ENCODE measurements at regions not wholly inside any gene's neighbourhood (a gene's known extent, or its start where the extent isn't known, plus 50 kb on each side); places are given as distances from the start of the nearest gene placed in this dataset.

GRCh38 chr12:25825446-25825845 is 133.0 kb upstream of the RASSF8 start:
- no peaks in the 10 kb centered on the region for H3K9me3 Mint-ChIP-seq
- H3K27me3 Mint-ChIP-seq (ENCODE audit: low read depth, poor library complexity) = peaks cover 3% of the 10 kb centered on the region
- no peaks in the 10 kb centered on the region for H3K36me3 Mint-ChIP-seq (ENCODE audit: low read depth)
- TF ChIP-seq CTCF (IDR thresholded peaks at IDR 0.05) = no peak
- no peak for DNase-seq
- H3K27ac Mint-ChIP-seq = no peak overlapping the region
- peaks cover 13% of the 10 kb centered on the region for H3K4me1 Mint-ChIP-seq
- no peak overlapping the region for H3K4me3 Mint-ChIP-seq

GRCh38 chr12:25827141-25827540 is 131.3 kb upstream of the RASSF8 start:
- H3K4me1 Mint-ChIP-seq = peaks cover 14% of the 10 kb centered on the region
- H3K4me3 Mint-ChIP-seq = no peak overlapping the region
- DNase-seq = no peak
- no peak for TF ChIP-seq CTCF (IDR thresholded peaks at IDR 0.05)
- no peaks in the 10 kb centered on the region for H3K9me3 Mint-ChIP-seq
- no peaks in the 10 kb centered on the region for H3K36me3 Mint-ChIP-seq (ENCODE audit: low read depth)
- H3K27ac Mint-ChIP-seq = no peak overlapping the region
- H3K27me3 Mint-ChIP-seq (ENCODE audit: low read depth, poor library complexity) = no peaks in the 10 kb centered on the region

GRCh38 chr12:25827747-25828146 is 130.7 kb upstream of the RASSF8 start:
- Mint-ChIP-seq H3K9me3 (no peaks in the 10 kb centered on the region), H3K36me3 (ENCODE audit: low read depth) (no peaks in the 10 kb centered on the region), H3K4me3 (no peak overlapping the region), H3K27me3 (ENCODE audit: low read depth, poor library complexity) (no peaks in the 10 kb centered on the region), H3K27ac (no peak overlapping the region), H3K4me1 (peaks cover 14% of the 10 kb centered on the region)
- no peak for DNase-seq
- TF ChIP-seq CTCF (IDR thresholded peaks at IDR 0.05) = no peak

DNA sequence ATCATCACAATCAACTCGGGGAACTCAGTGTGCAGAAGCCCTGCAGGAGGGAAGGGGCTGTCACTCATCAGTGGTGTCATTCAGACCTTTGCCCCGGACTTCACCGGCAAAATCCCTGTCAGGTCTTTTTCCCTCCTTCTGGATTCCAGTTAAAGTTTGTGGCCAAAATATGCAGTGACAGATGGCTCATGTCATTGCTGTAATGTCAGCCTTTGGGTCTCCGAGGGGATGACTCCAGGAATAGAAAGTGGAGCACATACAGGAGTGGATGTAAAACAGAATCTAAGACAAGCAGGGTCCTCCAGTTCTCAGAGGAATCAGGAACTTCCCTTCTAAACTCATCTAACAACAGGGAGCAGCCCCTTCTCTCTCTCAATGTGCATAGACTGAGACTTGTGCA is 130.3 kb upstream of the RASSF8 start:
- peaks cover 14% of the 10 kb centered on the region for H3K4me1 Mint-ChIP-seq
- H3K9me3 Mint-ChIP-seq = no peaks in the 10 kb centered on the region
- no peak for DNase-seq
- H3K36me3 Mint-ChIP-seq (ENCODE audit: low read depth) = no peaks in the 10 kb centered on the region
- no peak overlapping the region for H3K4me3 Mint-ChIP-seq
- TF ChIP-seq CTCF (IDR thresholded peaks at IDR 0.05) = no peak
- H3K27ac Mint-ChIP-seq = no peak overlapping the region
- no peaks in the 10 kb centered on the region for H3K27me3 Mint-ChIP-seq (ENCODE audit: low read depth, poor library complexity)

DNA sequence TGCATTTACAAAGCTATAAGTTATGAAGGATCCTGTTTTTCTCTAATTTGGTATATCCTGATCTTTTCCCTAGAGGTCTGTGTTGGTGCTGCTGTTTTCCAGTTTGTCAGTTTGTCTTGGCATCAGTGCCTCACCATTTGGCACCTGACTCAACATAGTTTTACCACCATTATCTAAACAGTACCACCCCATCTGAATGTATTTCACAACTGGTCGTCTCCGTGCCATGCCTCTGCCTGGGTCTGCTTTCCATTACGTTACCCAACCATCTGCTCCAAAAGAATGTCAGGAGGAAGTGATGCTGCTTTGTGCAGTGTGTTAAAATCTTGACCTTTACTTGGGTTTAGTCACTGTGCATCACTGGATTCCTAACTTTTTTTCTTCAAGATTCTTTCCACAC is 129.3 kb upstream of the RASSF8 start:
- no peaks in the 10 kb centered on the region for H3K27me3 Mint-ChIP-seq (ENCODE audit: low read depth, poor library complexity)
- peaks cover 14% of the 10 kb centered on the region for H3K4me1 Mint-ChIP-seq
- H3K27ac Mint-ChIP-seq = no peak overlapping the region

More for the DNA sequence above, 129.3 kb upstream of the RASSF8 start:
- H3K4me3 Mint-ChIP-seq = no peak overlapping the region
- no peaks in the 10 kb centered on the region for H3K9me3 Mint-ChIP-seq
- no peak for TF ChIP-seq CTCF (IDR thresholded peaks at IDR 0.05)
- DNase-seq = no peak
- no peaks in the 10 kb centered on the region for H3K36me3 Mint-ChIP-seq (ENCODE audit: low read depth)

Data from nephron progenitor cell (in vitro differentiated cells).